ENCODE measurements at regions not wholly inside any gene's neighbourhood (a gene's known extent, or its start where the extent isn't known, plus 50 kb on each side); places are given as distances from the start of the nearest gene placed in this dataset.

- DNase-seq = no peak
- no peak for TF ChIP-seq CTCF (IDR thresholded peaks at IDR 0.05; ENCODE audit: unreplicated experiment)
- CTCF ChIA-PET = no interaction called here
- Mint-ChIP-seq H3K36me3 (ENCODE audit: insufficient read depth, unreplicated experiment) (no peaks in the 10 kb centered on the region), H3K4me1 (ENCODE audit: low read depth, unreplicated experiment) (no peaks in the 10 kb centered on the region), H3K27me3 (ENCODE audit: unreplicated experiment) (no peaks in the 10 kb centered on the region), H3K9me3 (ENCODE audit: low read depth, unreplicated experiment) (no peaks in the 10 kb centered on the region), H3K27ac (ENCODE audit: unreplicated experiment) (no peak overlapping the region), H3K4me3 (ENCODE audit: low read depth, unreplicated experiment) (no peak overlapping the region)
- no TSS peak for BruUV-seq (replicated peaks)
- intact Hi-C loops (cut with micrococcal nuclease; ENCODE audit: unreplicated experiment) = no loop called here
Observed at GRCh38 chr7:81574723-81575326, 195.0 kb downstream of the HGF start.

- CTCF ChIA-PET = no interaction called here
- Mint-ChIP-seq H3K4me1 (ENCODE audit: low read depth, unreplicated experiment) (no peaks in the 10 kb centered on the region), H3K36me3 (ENCODE audit: insufficient read depth, unreplicated experiment) (no peaks in the 10 kb centered on the region), H3K27me3 (ENCODE audit: unreplicated experiment) (no peaks in the 10 kb centered on the region), H3K9me3 (ENCODE audit: low read depth, unreplicated experiment) (no peaks in the 10 kb centered on the region), H3K4me3 (ENCODE audit: low read depth, unreplicated experiment) (no peak overlapping the region), H3K27ac (ENCODE audit: unreplicated experiment) (no peak overlapping the region)
- BruUV-seq (replicated peaks) = no TSS peak
- DNase-seq = no peak
- TF ChIP-seq CTCF (IDR thresholded peaks at IDR 0.05; ENCODE audit: unreplicated experiment) = no peak
- intact Hi-C loops (cut with micrococcal nuclease; ENCODE audit: unreplicated experiment) = no loop called here
Observed at GRCh38 chr7:81573932-81574331, 195.9 kb downstream of the HGF start.

GRCh38 chr7:81573128-81573527 lies 196.7 kb downstream of the HGF start:
- BruUV-seq (replicated peaks) = no TSS peak
- CTCF ChIA-PET = no interaction called here
- intact Hi-C loops (cut with micrococcal nuclease; ENCODE audit: unreplicated experiment) = no loop called here
- TF ChIP-seq CTCF (IDR thresholded peaks at IDR 0.05; ENCODE audit: unreplicated experiment) = no peak
- H3K4me1 Mint-ChIP-seq (ENCODE audit: low read depth, unreplicated experiment) = no peaks in the 10 kb centered on the region
- H3K36me3 Mint-ChIP-seq (ENCODE audit: insufficient read depth, unreplicated experiment) = no peaks in the 10 kb centered on the region
- no peaks in the 10 kb centered on the region for H3K9me3 Mint-ChIP-seq (ENCODE audit: low read depth, unreplicated experiment)
- DNase-seq = no peak
- no peak overlapping the region for H3K27ac Mint-ChIP-seq (ENCODE audit: unreplicated experiment)
- no peak overlapping the region for H3K4me3 Mint-ChIP-seq (ENCODE audit: low read depth, unreplicated experiment)
- H3K27me3 Mint-ChIP-seq (ENCODE audit: unreplicated experiment) = no peaks in the 10 kb centered on the region

DNA sequence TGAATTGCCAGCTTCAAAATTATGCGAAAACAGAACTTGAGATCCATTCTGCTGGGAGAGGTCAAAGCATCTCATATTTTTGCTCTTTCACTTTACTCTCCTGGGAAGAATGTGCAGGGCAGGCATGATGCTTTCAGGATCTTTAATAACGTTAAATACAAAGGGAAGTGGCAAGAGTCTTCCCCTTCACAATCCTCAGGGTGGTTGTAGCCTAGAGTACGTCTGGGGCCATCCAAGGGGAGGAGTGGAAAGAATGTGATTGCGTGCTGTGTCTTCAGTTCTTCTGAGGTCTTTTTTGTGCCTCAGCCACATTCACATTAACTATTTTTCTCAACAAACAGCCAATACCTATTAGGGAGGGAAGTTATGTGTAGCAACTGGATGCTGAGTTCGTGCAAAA lies 207.3 kb downstream of the HGF start:
- intact Hi-C loops (cut with micrococcal nuclease; ENCODE audit: unreplicated experiment) = no loop called here
- H3K36me3 Mint-ChIP-seq (ENCODE audit: insufficient read depth, unreplicated experiment) = no peaks in the 10 kb centered on the region
- no peak for TF ChIP-seq CTCF (IDR thresholded peaks at IDR 0.05; ENCODE audit: unreplicated experiment)
- no peak overlapping the region for H3K4me3 Mint-ChIP-seq (ENCODE audit: low read depth, unreplicated experiment)
- BruUV-seq (replicated peaks) = no TSS peak
- CTCF ChIA-PET = no interaction called here
- no peaks in the 10 kb centered on the region for H3K4me1 Mint-ChIP-seq (ENCODE audit: low read depth, unreplicated experiment)
- no peaks in the 10 kb centered on the region for H3K9me3 Mint-ChIP-seq (ENCODE audit: low read depth, unreplicated experiment)
- no peaks in the 10 kb centered on the region for H3K27me3 Mint-ChIP-seq (ENCODE audit: unreplicated experiment)
- no peak for DNase-seq
- no peak overlapping the region for H3K27ac Mint-ChIP-seq (ENCODE audit: unreplicated experiment)

All from Calu3 (cell line).